Uterus (tissue), 3 donors: ENCODE measurements at regions not wholly inside any gene's neighbourhood (a gene's known extent, or its start where the extent isn't known, plus 50 kb on each side); places are given as distances from the start of the nearest gene placed in this dataset.

Experiments used
- DNase-seq, 2 donors: peaks; one replicate each; pipeline ENCODE4 v3.0.0-alpha.2; 2019 to 2020
- H3K27ac ChIP-seq, 2 donors: fragments of 200-600 bp; sonication (generic); 1 replicate in 1 of 2; 2 replicates in 1 of 2; pipeline ENCODE4 v1.5.1; 2016 to 2018
- H3K27me3 ChIP-seq, 2 donors: fragments of 200-600 bp; sonication (generic); one replicate each; pipeline ENCODE4 v1.5.1; 2018 to 2019; ENCODE audit warnings: control low read depth in 1 of 2
- H3K36me3 ChIP-seq, 2 donors: fragments of 200-600 bp; sonication (generic); one replicate each; pipeline ENCODE4 v1.5.1; 2019; ENCODE audit warnings: control low read depth in 1 of 2
- H3K4me1 ChIP-seq, 2 donors: fragments of 200-600 bp; sonication (generic); one replicate each; pipeline ENCODE4 v1.5.1; 2018 to 2019; ENCODE audit warnings: control low read depth in 1 of 2
- H3K4me3 ChIP-seq, 2 donors: fragments of 200-600 bp; sonication (generic); 1 replicate in 1 of 2; 2 replicates in 1 of 2; pipeline ENCODE4 v1.5.1; 2018 to 2019; ENCODE audit warnings: mild to moderate bottlenecking in 1 of 2
- H3K9me3 ChIP-seq, 2 donors: fragments of 200-600 bp; sonication (generic); one replicate each; pipeline ENCODE4 v1.5.1; 2019; ENCODE audit warnings: control low read depth in 1 of 2
- POLR2A ChIP-seq, 2 donors: fragments of 450-650 bp; IDR thresholded peaks; one replicate each; pipeline ENCODE4 v1.6.1; 2016; ENCODE audit warnings: antibody characterized with exemption in 2 of 2, mild to moderate bottlenecking in 1 of 2, moderate library complexity in 1 of 2
- intact Hi-C: fragments of 100-400 bp; cut with DNase I; formaldehyde crosslinking; loops from one replicate; pipeline ENCODE4 v1.15.1; 2023; ENCODE audit warnings: low total_unique reads
- TF ChIP-seq, protein P1 (sequence below), 4 experiments: fragments of 200-600 bp in 2 of 4; fragments of 450-650 bp in 2 of 4; sonication (generic) in 2 of 4; IDR thresholded peaks; one replicate each; pipeline ENCODE4 v1.5.1; 2016 to 2019; ENCODE audit warnings: antibody characterized with exemption in 4 of 4, mild to moderate bottlenecking in 2 of 4, moderate library complexity in 1 of 4
- donor health status: DM: yes; HTN: yes; CAD: no.

DNA sequence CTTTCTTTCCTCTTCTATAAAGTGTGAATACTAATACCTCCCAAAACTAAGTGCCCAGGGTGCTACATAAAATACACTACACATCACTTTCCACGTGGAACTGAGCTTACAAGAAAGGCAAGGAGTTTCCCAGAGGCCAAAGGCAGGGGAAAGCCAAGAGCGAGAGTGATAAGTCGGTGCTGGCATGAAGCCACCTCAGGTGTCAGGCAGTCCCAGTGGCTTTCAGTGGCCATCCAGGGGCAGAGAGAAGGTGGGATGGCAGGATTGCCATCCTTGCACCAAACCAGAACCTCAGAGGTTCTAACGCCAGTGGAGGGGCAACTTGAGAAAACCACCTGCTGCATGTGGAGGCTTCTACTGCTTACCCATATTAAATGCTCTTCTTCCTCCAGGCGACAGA, 79.7 kb upstream of the DIO3 start:
- Histone ChIP-seq H3K27ac (peak overlapping the region in 1 of 2 donors; percentile 82), H3K36me3 (no peaks in the 10 kb centered on the region), H3K4me3 (no peak overlapping the region), H3K4me1 (peaks cover 5 to 6% of the 10 kb centered on the region in 2 donors), H3K9me3 (no peaks in the 10 kb centered on the region), H3K27me3 (no peaks in the 10 kb centered on the region)
- DNase-seq, result peak; percentile 24 to 29
- intact Hi-C loops, result no loop called here
- TF ChIP-seq POLR2A (IDR thresholded peaks at IDR 0.05), result no peak
- TF ChIP-seq, protein P1, sequence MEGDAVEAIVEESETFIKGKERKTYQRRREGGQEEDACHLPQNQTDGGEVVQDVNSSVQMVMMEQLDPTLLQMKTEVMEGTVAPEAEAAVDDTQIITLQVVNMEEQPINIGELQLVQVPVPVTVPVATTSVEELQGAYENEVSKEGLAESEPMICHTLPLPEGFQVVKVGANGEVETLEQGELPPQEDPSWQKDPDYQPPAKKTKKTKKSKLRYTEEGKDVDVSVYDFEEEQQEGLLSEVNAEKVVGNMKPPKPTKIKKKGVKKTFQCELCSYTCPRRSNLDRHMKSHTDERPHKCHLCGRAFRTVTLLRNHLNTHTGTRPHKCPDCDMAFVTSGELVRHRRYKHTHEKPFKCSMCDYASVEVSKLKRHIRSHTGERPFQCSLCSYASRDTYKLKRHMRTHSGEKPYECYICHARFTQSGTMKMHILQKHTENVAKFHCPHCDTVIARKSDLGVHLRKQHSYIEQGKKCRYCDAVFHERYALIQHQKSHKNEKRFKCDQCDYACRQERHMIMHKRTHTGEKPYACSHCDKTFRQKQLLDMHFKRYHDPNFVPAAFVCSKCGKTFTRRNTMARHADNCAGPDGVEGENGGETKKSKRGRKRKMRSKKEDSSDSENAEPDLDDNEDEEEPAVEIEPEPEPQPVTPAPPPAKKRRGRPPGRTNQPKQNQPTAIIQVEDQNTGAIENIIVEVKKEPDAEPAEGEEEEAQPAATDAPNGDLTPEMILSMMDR (IDR thresholded peaks at IDR 0.05), result no peak

DNA sequence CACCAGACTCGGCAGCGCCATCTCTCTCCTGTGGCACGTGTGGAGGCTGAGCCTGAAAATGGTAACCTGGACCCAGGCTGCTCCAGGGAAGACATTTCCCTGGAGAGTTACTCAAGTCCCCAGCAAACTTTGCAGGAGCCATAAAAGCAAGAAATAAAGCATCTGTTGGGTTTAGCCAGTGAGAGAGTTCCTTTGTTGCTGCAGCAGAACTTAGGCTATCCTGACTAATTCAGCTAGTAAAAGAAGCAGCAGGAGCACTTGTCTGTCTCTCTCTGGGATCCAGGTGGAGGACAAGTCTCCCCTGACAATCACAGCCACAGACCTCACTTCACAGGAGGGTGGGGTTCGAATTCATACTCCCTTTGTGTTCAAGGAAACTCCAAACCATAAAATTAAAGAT, 79.2 kb upstream of the DIO3 start:
- Histone ChIP-seq H3K27me3 (no peaks in the 10 kb centered on the region), H3K4me3 (no peak overlapping the region), H3K36me3 (no peaks in the 10 kb centered on the region), H3K27ac (no peak overlapping the region), H3K4me1 (peaks cover 5 to 6% of the 10 kb centered on the region in 2 donors), H3K9me3 (no peaks in the 10 kb centered on the region)
- intact Hi-C loops, result no loop called here
- TF ChIP-seq, protein P1 (IDR thresholded peaks at IDR 0.05), result no peak
- TF ChIP-seq POLR2A (IDR thresholded peaks at IDR 0.05), result no peak
- no peak for DNase-seq

DNA sequence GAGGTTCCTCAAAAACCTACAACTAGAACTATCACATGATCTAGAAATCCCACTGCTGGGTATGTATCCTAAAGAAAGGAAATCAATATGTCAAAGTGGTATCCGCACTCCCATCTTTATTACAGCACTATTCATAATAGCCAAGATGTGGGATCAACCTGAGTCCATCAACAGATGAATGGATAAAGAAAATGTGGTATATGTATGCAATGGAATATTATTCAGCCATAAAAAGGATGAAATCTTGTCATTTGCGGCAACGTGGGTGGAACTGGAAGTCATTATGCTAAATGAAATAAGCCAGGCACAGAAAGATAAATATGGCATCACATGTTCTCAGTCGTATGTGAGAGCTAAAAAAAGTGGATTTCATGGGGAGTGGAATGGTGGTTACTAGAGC, 77.5 kb upstream of the DIO3 start:
- peaks cover 0 to 6% of the 10 kb centered on the region in 2 donors for H3K4me1 ChIP-seq
- H3K36me3 ChIP-seq, result no peaks in the 10 kb centered on the region
- no peak for TF ChIP-seq POLR2A (IDR thresholded peaks at IDR 0.05)
- TF ChIP-seq, protein P1 (IDR thresholded peaks at IDR 0.05), result no peak
- H3K4me3 ChIP-seq, result no peak overlapping the region
- no peak for DNase-seq
- no peaks in the 10 kb centered on the region for H3K27me3 ChIP-seq
- H3K27ac ChIP-seq, result no peak overlapping the region
- intact Hi-C loops, result no loop called here
- no peaks in the 10 kb centered on the region for H3K9me3 ChIP-seq

DNA sequence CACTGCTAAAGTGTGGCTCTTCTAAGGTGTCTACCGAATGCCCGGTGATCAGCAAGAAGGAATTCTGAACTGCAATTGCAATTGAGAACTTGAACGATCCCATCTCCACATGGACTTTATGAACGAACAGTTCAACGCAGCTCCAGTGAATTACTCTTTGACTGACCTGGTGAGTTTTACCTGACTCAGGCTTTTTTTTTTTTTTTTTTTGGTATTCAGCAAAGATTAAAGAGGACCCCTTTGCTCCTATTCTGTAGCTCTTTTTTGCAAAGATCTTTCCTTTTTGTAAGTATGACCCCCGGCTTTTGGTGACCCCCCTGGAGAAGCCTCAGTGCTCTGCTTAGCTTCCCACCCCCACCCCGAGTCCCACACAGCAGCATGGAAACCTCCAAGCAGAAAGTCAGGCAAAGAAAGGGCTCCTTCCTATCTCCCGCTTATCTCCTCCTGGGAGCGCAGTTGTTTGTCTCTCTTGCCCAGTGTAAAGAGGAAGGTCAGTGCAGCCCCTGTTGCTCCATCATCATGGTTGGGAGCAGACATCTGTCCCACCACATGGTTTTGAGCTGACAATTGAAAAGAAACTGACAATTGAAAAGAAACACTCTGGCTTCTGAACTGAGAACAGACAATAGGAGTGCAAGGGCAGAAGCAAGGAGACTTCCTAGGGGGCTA, 72.1 kb upstream of the DIO3 start:
- no peaks in the 10 kb centered on the region for H3K36me3 ChIP-seq
- H3K4me3 ChIP-seq, result no peak overlapping the region
- DNase-seq, result peak in 1 of 2 donors; percentile 4
- H3K4me1 ChIP-seq, result no peaks in the 10 kb centered on the region
- H3K27me3 ChIP-seq, result no peaks in the 10 kb centered on the region
- H3K27ac ChIP-seq, result no peak overlapping the region
- TF ChIP-seq, protein P1 (IDR thresholded peaks at IDR 0.05), result no peak
- no peak for TF ChIP-seq POLR2A (IDR thresholded peaks at IDR 0.05)
- intact Hi-C loops, result no loop called here
- no peaks in the 10 kb centered on the region for H3K9me3 ChIP-seq

DNA sequence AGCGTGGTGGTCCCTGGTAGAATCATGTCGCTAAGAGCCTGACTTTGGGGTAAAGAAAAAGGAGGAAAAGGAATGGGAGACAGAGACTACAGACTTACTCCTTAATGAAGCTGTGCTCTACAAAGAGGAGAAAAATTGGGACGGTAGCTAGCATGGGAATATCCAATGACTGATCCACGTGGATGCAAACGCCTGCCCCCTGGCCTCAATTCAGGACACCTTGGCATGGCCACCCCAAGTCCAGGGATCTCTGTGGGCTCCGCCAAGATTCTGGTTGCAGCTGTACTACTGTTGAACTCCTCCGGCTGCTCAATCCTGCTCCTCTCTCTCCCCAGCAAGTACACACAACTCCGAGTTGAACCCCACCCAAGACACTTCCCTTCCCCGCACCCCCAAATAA, 70.5 kb upstream of the DIO3 start:
- no peaks in the 10 kb centered on the region for H3K36me3 ChIP-seq
- H3K9me3 ChIP-seq, result no peaks in the 10 kb centered on the region
- intact Hi-C loops, result no loop called here
- H3K4me3 ChIP-seq, result no peak overlapping the region
- no peaks in the 10 kb centered on the region for H3K27me3 ChIP-seq
- no peaks in the 10 kb centered on the region for H3K4me1 ChIP-seq
- no peak overlapping the region for H3K27ac ChIP-seq
- no peak for TF ChIP-seq POLR2A (IDR thresholded peaks at IDR 0.05)
- TF ChIP-seq, protein P1 (IDR thresholded peaks at IDR 0.05), result no peak
- peak in 1 of 2 donors; percentile 5 for DNase-seq
